AG04449 (cell line): ENCODE measurements at regions not wholly inside any gene's neighbourhood (a gene's known extent, or its start where the extent isn't known, plus 50 kb on each side); places are given as distances from the start of the nearest gene placed in this dataset.
"Not testable (repeated sequence)": the region's sequence is repeated elsewhere in the genome, so short reads cannot be mapped to it uniquely, and the experiment has no call there.

Experiments
- CTCF ChIA-PET: fragments of 350-600 bp; formaldehyde crosslinking; extraction: SDS; loops from one replicate; lab custom pipeline; 2021; ENCODE audit warnings: antibody characterized with exemption; lab: Yijun Ruan, JAX
- POLR2A ChIA-PET: fragments of 400-600, 350-600 bp; formaldehyde crosslinking; extraction: SDS; loops from one replicate; lab custom pipeline; 2020; ENCODE audit warnings: antibody characterized with exemption, inconsistent platforms; lab: Yijun Ruan, JAX
- DNase-seq: peaks from one replicate; pipeline ENCODE4 v3.0.0-alpha.2; 2010; ENCODE audit warnings: low read depth, low spot score
- H3K4me3 ChIP-seq: 2 replicates; pipeline ENCODE4 v1.5.1; 2011; ENCODE audit warnings: low read depth, mild to moderate bottlenecking, control low read depth, low read length
- TF ChIP-seq, protein P1 (sequence below): IDR thresholded peaks from one replicate; pipeline ENCODE4 v1.5.1; 2011; ENCODE audit warnings: mild to moderate bottlenecking, moderate library complexity, low read length, control low read depth, inconsistent platforms; ENCODE audit not compliant: insufficient read depth; ENCODE audit errors: missing control alignments

DNA sequence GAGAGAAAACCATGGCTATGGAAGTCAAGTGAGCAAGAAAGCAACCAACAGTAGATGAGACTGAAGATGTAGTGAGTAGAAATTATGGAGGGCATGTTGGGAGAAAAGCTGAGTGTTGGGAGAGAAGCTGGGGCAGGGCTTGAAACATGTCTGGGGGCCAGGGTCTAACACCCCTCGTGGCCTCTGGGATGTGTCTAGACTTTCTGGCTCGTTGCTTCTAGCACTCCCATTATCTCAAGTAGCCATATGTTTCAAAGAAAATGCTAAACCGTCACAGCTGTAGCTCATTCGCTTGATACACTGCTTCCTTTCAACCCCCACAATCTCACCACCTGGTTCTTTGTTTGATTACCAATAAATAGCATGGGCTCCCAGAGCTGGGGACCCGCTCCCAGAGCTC is 83.8 kb upstream of the BCHE start:
- H3K4me3 ChIP-seq, result no peak overlapping the region
- no peak for DNase-seq
- CTCF ChIA-PET, result no interaction called here
- TF ChIP-seq, protein P1, sequence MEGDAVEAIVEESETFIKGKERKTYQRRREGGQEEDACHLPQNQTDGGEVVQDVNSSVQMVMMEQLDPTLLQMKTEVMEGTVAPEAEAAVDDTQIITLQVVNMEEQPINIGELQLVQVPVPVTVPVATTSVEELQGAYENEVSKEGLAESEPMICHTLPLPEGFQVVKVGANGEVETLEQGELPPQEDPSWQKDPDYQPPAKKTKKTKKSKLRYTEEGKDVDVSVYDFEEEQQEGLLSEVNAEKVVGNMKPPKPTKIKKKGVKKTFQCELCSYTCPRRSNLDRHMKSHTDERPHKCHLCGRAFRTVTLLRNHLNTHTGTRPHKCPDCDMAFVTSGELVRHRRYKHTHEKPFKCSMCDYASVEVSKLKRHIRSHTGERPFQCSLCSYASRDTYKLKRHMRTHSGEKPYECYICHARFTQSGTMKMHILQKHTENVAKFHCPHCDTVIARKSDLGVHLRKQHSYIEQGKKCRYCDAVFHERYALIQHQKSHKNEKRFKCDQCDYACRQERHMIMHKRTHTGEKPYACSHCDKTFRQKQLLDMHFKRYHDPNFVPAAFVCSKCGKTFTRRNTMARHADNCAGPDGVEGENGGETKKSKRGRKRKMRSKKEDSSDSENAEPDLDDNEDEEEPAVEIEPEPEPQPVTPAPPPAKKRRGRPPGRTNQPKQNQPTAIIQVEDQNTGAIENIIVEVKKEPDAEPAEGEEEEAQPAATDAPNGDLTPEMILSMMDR, result no peak
- POLR2A ChIA-PET, result no interaction called here

DNA sequence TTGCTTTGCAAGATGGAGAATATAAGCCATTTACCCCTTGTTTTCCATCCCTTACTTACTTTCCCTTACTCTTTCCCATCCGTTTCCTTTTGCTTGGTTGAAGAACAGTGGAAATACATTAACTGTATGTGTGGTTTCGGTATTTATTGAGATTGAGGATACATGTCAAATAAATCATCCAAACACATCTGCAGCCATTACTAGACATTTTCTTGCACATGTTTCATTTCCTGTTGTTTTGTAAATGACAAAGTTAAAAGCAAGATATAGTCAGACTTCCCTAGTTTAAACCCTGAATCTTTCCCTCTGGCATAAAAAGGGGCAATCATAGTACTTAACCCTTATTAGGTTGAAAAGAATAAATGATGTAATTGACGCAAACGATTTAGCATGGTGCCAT is 82.1 kb upstream of the BCHE start:
- no peak for DNase-seq
- TF ChIP-seq, protein P1, result no peak
- ChIA-PET POLR2A (no interaction called here), CTCF (no interaction called here)
- no peak overlapping the region for H3K4me3 ChIP-seq

DNA sequence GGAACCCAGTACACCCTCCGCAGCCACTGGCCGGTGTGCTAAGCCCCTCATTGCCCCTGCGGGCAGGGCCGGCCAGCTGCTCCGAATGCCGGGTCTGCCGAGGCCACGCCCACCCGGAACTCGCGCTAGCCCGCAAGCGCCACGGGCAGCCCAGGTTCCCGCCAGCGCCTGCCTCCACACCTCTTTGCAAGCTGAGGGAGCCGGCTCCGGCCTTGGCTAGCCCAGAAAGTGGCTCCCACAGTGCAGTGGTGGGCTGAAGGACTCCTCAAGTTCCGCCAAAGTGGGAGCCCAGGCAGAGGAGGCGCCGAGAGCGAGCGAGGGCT is 81.4 kb upstream of the BCHE start:
- DNase-seq, result no peak
- TF ChIP-seq, protein P1, result no peak

DNA sequence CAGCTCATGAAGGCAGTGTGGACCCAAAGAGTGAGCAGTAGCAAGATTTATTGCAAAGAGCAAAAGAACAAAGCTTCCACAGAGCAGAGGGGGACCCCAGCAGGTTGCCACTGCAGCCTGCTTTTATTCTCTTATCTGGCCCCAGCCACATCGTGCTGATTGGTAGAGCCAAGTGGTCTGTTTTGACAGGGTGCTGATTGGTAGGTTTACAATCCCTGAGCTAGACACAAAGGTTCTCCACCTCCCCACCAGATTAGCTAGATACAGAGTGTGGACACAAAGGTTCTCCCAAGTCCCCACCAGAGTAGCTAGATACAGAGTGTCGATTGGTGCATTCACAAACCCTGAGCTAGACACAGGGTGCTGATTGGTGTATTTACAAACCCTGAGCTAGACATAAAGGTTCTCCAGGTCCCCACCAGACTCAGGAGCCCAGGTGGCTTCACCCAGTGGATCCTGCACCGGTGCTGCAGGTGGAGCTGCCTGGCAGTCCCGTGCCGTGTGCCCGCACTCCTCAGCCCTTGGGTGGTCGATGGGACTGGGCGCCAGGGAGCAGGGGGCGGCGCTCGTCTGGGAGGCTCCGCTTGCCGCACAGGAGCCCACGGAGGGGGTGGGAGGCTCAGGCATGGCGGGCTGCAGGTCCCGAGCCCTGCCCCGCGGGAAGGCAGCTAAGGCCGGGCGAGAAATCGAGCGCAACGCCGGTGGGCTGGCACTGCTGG is 80.9 kb upstream of the BCHE start:
- H3K4me3 ChIP-seq, POLR2A ChIA-PET, CTCF ChIA-PET, DNase-seq: not testable (repeated sequence)

More for the DNA sequence above, 81.4 kb upstream of the BCHE start:
- H3K4me3 ChIP-seq, result no peak overlapping the region
- ChIA-PET CTCF (no interaction called here), POLR2A (no interaction called here)

GRCh38 chr3:165915104-165915503 is 77.9 kb upstream of the BCHE start:
- POLR2A ChIA-PET, CTCF ChIA-PET, H3K4me3 ChIP-seq, DNase-seq: not testable (repeated sequence)

- TF ChIP-seq, protein P1, result no peak
- no peak overlapping the region for H3K4me3 ChIP-seq
- CTCF ChIA-PET, result no interaction called here
- no peak for DNase-seq
- POLR2A ChIA-PET, result no interaction called here
These were observed 66.8 kb upstream of the BCHE start for GRCh38 chr3:165903885-165904630.

DNA sequence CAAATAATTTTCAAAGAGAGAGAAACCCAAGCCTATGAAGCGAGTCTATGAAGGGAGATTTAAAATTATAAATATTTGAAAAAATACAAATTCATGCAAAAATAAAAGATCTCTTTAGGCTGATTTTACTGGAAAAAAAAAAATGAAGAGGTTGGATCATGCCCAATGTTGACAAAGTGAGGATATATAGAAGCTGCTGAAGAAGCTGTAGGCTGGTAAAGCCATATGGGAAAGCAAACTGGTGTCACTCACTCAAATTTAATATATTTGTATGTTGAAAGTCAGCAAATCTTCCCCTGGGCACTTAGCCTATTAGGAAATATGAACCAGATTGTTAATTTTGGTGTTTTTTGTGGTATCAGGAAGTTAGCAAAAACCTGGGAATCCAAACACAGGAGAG is 61.8 kb upstream of the BCHE start:
- ChIA-PET CTCF (no interaction called here), POLR2A (no interaction called here)
- H3K4me3 ChIP-seq, result no peak overlapping the region
- TF ChIP-seq, protein P1, result no peak
- DNase-seq, result no peak
